DMS79 (cell line): ENCODE measurements at regions not wholly inside any gene's neighbourhood (a gene's known extent, or its start where the extent isn't known, plus 50 kb on each side); places are given as distances from the start of the nearest gene placed in this dataset.
"Not testable (repeated sequence)": the region's sequence is repeated elsewhere in the genome, so short reads cannot be mapped to it uniquely, and the experiment has no call there.

Experiments
- DNase-seq: peaks from one replicate; lab custom pipeline; 2025; lab: John Stamatoyannopoulos, UW

- no peak for DNase-seq
Observed at GRCh38 chr17:5747276-5747675, 163.0 kb upstream of the NLRP1 start.

GRCh38 chr17:5747964-5748363, 163.7 kb upstream of the NLRP1 start:
- DNase-seq = no peak

GRCh38 chr17:5753421-5753820, 169.1 kb upstream of the NLRP1 start:
- DNase-seq = no peak

- DNase-seq = no peak
Observed at GRCh38 chr17:5757314-5757907, 173.1 kb upstream of the NLRP1 start.

- DNase-seq = no peak
Observed at GRCh38 chr17:5758651-5759050, 174.3 kb upstream of the NLRP1 start.

GRCh38 chr17:5759501-5759925, 175.2 kb upstream of the NLRP1 start:
- DNase-seq = no peak

GRCh38 chr17:5762191-5762590, 177.9 kb upstream of the NLRP1 start:
- DNase-seq = no peak

- no peak for DNase-seq
Observed at GRCh38 chr17:5763595-5764306, 179.4 kb upstream of the NLRP1 start.

- DNase-seq = peak; percentile 75
Observed at GRCh38 chr17:5769593-5770354, 185.5 kb upstream of the NLRP1 start.

- DNase-seq = peak; percentile 51
Observed at GRCh38 chr17:5770441-5771270, 186.3 kb upstream of the NLRP1 start.

- DNase-seq = not testable (repeated sequence)
Observed at GRCh38 chr17:5771271-5771577, 186.9 kb upstream of the NLRP1 start.

- not testable (repeated sequence) for DNase-seq
Observed at GRCh38 chr17:5772017-5772416, 187.7 kb upstream of the NLRP1 start.

- DNase-seq = no peak
Observed at GRCh38 chr17:5772720-5773119, 188.4 kb upstream of the NLRP1 start.

- DNase-seq = no peak
Observed at GRCh38 chr17:5773816-5774360, 189.6 kb upstream of the NLRP1 start.

GRCh38 chr17:5775098-5775497, 190.8 kb upstream of the NLRP1 start:
- DNase-seq = no peak

- DNase-seq = no peak
Observed at GRCh38 chr17:5780476-5780875, 196.2 kb upstream of the NLRP1 start.

GRCh38 chr17:5781236-5781927, 197.1 kb upstream of the NLRP1 start:
- no peak for DNase-seq

GRCh38 chr17:5783269-5783668, 199.0 kb upstream of the NLRP1 start:
- no peak for DNase-seq

GRCh38 chr17:5783851-5784250, 199.5 kb upstream of the NLRP1 start:
- no peak for DNase-seq

- no peak for DNase-seq
Observed at GRCh38 chr17:5784791-5785190, 200.5 kb upstream of the NLRP1 start.

GRCh38 chr17:5785338-5785737, 201.0 kb upstream of the NLRP1 start:
- DNase-seq = no peak
